ENCODE measurements at regions not wholly inside any gene's neighbourhood (a gene's known extent, or its start where the extent isn't known, plus 50 kb on each side); places are given as distances from the start of the nearest gene placed in this dataset.
A peak's percentile ranks its signal among the peaks of the same experiment; 100 is the strongest.

- no peak for ATAC-seq
- Histone ChIP-seq H3K27ac (no peak overlapping the region), H3K4me2 (no peak overlapping the region), H3K9me3 (no peaks in the 10 kb centered on the region), H3K4me3 (no peak overlapping the region), H3K4me1 (no peaks in the 10 kb centered on the region)
- FAIRE-seq = no peak
- POLR2A ChIA-PET = no interaction called here
- DNase-seq (ENCODE audit: low read depth in 1 of 2, low spot score in 1 of 2) = no peak
- WGBS (ENCODE audit: missing lambda C conversion rate) = 29% methylated on average over 3 of the region's 3 CpGs
- CTCF ChIA-PET = no interaction called here
- TF ChIP-seq JUNB (IDR thresholded peaks at IDR 0.05) (no peak), HOXB13 (CRISPR knock-in tag; IDR thresholded peaks at IDR 0.05; ENCODE audit: low read depth) (no peak), RARB (CRISPR knock-in tag; IDR thresholded peaks at IDR 0.05) (no peak), POLR2A (IDR thresholded peaks at IDR 0.05; ENCODE audit: low read length) (no peak), CBX2 (IDR thresholded peaks at IDR 0.05; ENCODE audit: borderline replicate concordance, low read depth) (no peak), GATA3 (IDR thresholded peaks at IDR 0.05; ENCODE audit: borderline replicate concordance) (no peak), ZSCAN20 (CRISPR knock-in tag; IDR thresholded peaks at IDR 0.05) (no peak), EHF (CRISPR knock-in tag; IDR thresholded peaks at IDR 0.05) (no peak), MAZ (IDR thresholded peaks at IDR 0.05; ENCODE audit: borderline replicate concordance, low read depth, low read length) (no peak), JUN (IDR thresholded peaks at IDR 0.05) (no peak), NPAS2 (CRISPR knock-in tag; IDR thresholded peaks at IDR 0.05; ENCODE audit: borderline replicate concordance) (no peak), ATOH8 (CRISPR knock-in tag; IDR thresholded peaks at IDR 0.05; ENCODE audit: low read depth) (no peak), FOSL2 (IDR thresholded peaks at IDR 0.05) (no peak), FOSL2 (CRISPR knock-in tag; IDR thresholded peaks at IDR 0.05) (no peak), PHF8 (IDR thresholded peaks at IDR 0.05; ENCODE audit: borderline replicate concordance, low read depth) (no peak)
- TF ChIP-seq, protein P1, sequence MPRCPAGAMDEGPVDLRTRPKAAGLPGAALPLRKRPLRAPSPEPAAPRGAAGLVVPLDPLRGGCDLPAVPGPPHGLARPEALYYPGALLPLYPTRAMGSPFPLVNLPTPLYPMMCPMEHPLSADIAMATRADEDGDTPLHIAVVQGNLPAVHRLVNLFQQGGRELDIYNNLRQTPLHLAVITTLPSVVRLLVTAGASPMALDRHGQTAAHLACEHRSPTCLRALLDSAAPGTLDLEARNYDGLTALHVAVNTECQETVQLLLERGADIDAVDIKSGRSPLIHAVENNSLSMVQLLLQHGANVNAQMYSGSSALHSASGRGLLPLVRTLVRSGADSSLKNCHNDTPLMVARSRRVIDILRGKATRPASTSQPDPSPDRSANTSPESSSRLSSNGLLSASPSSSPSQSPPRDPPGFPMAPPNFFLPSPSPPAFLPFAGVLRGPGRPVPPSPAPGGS (IDR thresholded peaks at IDR 0.05) = no peak
Measured at GRCh38 chr4:37071576-37071975, 173.0 kb upstream of the NWD2 start.

GRCh38 chr4:37073226-37073840 is 171.2 kb upstream of the NWD2 start:
- ChIA-PET POLR2A (no interaction called here), CTCF (no interaction called here)
- Histone ChIP-seq H3K4me3 (no peak overlapping the region), H3K27ac (no peak overlapping the region), H3K4me2 (0 out of 3 replicates have a peak overlapping the region, but pooled peaks have one; percentile 17), H3K9me3 (no peaks in the 10 kb centered on the region), H3K4me1 (no peaks in the 10 kb centered on the region)
- ATAC-seq (no peak), DNase-seq (ENCODE audit: low read depth in 1 of 2, low spot score in 1 of 2) (peak in 1 of 2 experiments; percentile 10), FAIRE-seq (no peak)
- WGBS (ENCODE audit: missing lambda C conversion rate) = 60% methylated on average over 10 of the region's 10 CpGs
- TF ChIP-seq, protein P1 (IDR thresholded peaks at IDR 0.05) = no peak
- TF ChIP-seq HOXB13 (CRISPR knock-in tag; IDR thresholded peaks at IDR 0.05; ENCODE audit: low read depth) (no peak), USF2 (IDR thresholded peaks at IDR 0.05) (no peak), GATA3 (IDR thresholded peaks at IDR 0.05; ENCODE audit: borderline replicate concordance) (no peak), ZNF302 (CRISPR knock-in tag; IDR thresholded peaks at IDR 0.05) (no peak), ESRRA (IDR thresholded peaks at IDR 0.05; ENCODE audit: borderline replicate concordance, low read length) (no peak), RARB (CRISPR knock-in tag; IDR thresholded peaks at IDR 0.05) (no peak), BHLHE40 (IDR thresholded peaks at IDR 0.05; ENCODE audit: low read depth, low read length) (no peak)

- ATAC-seq = no peak
- WGBS (ENCODE audit: missing lambda C conversion rate) = 19% methylated on average over 2 of the region's 2 CpGs
- Histone ChIP-seq H3K4me1 (no peaks in the 10 kb centered on the region), H3K27ac (no peak overlapping the region), H3K4me3 (no peak overlapping the region), H3K4me2 (no peak overlapping the region), H3K9me3 (no peaks in the 10 kb centered on the region)
- no peak for DNase-seq (ENCODE audit: low read depth in 1 of 2, low spot score in 1 of 2)
- CTCF ChIA-PET = no interaction called here
- POLR2A ChIA-PET = no interaction called here
- no peak for FAIRE-seq
- no peak for TF ChIP-seq RFX5 (IDR thresholded peaks at IDR 0.05)
- TF ChIP-seq HOXB5 (CRISPR knock-in tag; IDR thresholded peaks at IDR 0.05) = no peak
- no peak for TF ChIP-seq BHLHE40 (IDR thresholded peaks at IDR 0.05; ENCODE audit: low read depth, low read length)
- no peak for TF ChIP-seq CHD2 (IDR thresholded peaks at IDR 0.05; ENCODE audit: low read length, partially characterized antibody)
- TF ChIP-seq FOSL2 (IDR thresholded peaks at IDR 0.05) = no peak
- TF ChIP-seq FOSL2 (CRISPR knock-in tag; IDR thresholded peaks at IDR 0.05) = no peak
- TF ChIP-seq MYC (IDR thresholded peaks at IDR 0.05; ENCODE audit: borderline replicate concordance, low read length) = no peak
- no peak for TF ChIP-seq REST (IDR thresholded peaks at IDR 0.05)
- TF ChIP-seq GATA3 (IDR thresholded peaks at IDR 0.05; ENCODE audit: borderline replicate concordance) = no peak
- no peak for TF ChIP-seq ESRRA (IDR thresholded peaks at IDR 0.05; ENCODE audit: borderline replicate concordance, low read length)
- TF ChIP-seq HEYL (CRISPR knock-in tag; IDR thresholded peaks at IDR 0.05) = no peak
- no peak for TF ChIP-seq TP53 (CRISPR knock-in tag; IDR thresholded peaks at IDR 0.05)
- TF ChIP-seq ZNF302 (CRISPR knock-in tag; IDR thresholded peaks at IDR 0.05) = no peak
Measured at GRCh38 chr4:37082912-37083311, 161.6 kb upstream of the NWD2 start.
